Liver (tissue), 8 donors: ENCODE measurements at regions not wholly inside any gene's neighbourhood (a gene's known extent, or its start where the extent isn't known, plus 50 kb on each side); places are given as distances from the start of the nearest gene placed in this dataset.

ENCODE experiments used
- DNase-seq: peaks from one replicate; pipeline ENCODE4 v3.0.0-alpha.2; 2017; ENCODE audit warnings: low spot score
- H3K27ac ChIP-seq, 2 donors: one replicate each; pipeline ENCODE4 v1.7.0; 2013; ENCODE audit warnings: inconsistent platforms in 2 of 2, low read length in 2 of 2, control low read depth in 1 of 2, low read depth in 1 of 2, mild to moderate bottlenecking in 1 of 2
- H3K27me3 ChIP-seq, 4 donors: one replicate each; pipeline versions ENCODE4 v1.6.1 to v1.7.0; 2013; ENCODE audit warnings: low read length in 3 of 4, inconsistent platforms in 1 of 4, mild to moderate bottlenecking in 1 of 4, moderate library complexity in 1 of 4; ENCODE audit not compliant: control insufficient read depth in 4 of 4, insufficient read depth in 4 of 4
- H3K36me3 ChIP-seq, 4 donors: one replicate each; pipeline versions ENCODE4 v1.6.1 to v1.7.0; 2013; ENCODE audit warnings: low read length in 3 of 4, mild to moderate bottlenecking in 3 of 4, low read depth in 1 of 4, moderate library complexity in 1 of 4; ENCODE audit not compliant: control insufficient read depth in 4 of 4, insufficient read depth in 3 of 4
- H3K4me1 ChIP-seq, 4 donors: one replicate each; pipeline versions ENCODE4 v1.6.1 to v1.7.0; 2013; ENCODE audit warnings: low read length in 3 of 4, mild to moderate bottlenecking in 3 of 4, moderate library complexity in 1 of 4; ENCODE audit not compliant: control insufficient read depth in 4 of 4, insufficient read depth in 4 of 4
- H3K4me3 ChIP-seq, 3 donors: one replicate each; pipeline versions ENCODE4 v1.6.1 to v1.7.0; 2013; ENCODE audit warnings: low read length in 3 of 3, control low read depth in 1 of 3, low read depth in 1 of 3, mild to moderate bottlenecking in 1 of 3
- H3K9ac ChIP-seq, 2 donors: one replicate each; pipeline ENCODE4 v1.7.0; 2013; ENCODE audit warnings: low read length in 2 of 2, mild to moderate bottlenecking in 2 of 2, moderate library complexity in 2 of 2, control low read depth in 1 of 2, low read depth in 1 of 2
- H3K9me3 ChIP-seq, 4 donors: one replicate each; pipeline versions ENCODE4 v1.6.1 to v1.7.0; 2013; ENCODE audit warnings: low read length in 3 of 4; ENCODE audit not compliant: control insufficient read depth in 4 of 4
- EGR1 ChIP-seq, 2 donors: IDR thresholded peaks; 2 replicates each; pipeline ENCODE4 v1.6.1; 2016 to 2018; ENCODE audit warnings: antibody characterized with exemption in 2 of 2, low read depth in 2 of 2
- FOXA2 ChIP-seq: IDR thresholded peaks from 2 replicates; pipeline ENCODE4 v1.6.1; 2016; ENCODE audit warnings: antibody characterized with exemption
- HNF4A ChIP-seq, 2 donors: conservative IDR thresholded peaks; 2 replicates each; pipeline ENCODE4 v1.6.1; 2016; ENCODE audit warnings: antibody characterized with exemption in 2 of 2, mild to moderate bottlenecking in 2 of 2
- HNF4G ChIP-seq: IDR thresholded peaks from 2 replicates; pipeline ENCODE4 v1.6.1; 2016; ENCODE audit warnings: antibody characterized with exemption
- JUND ChIP-seq, 2 donors: IDR thresholded peaks; 2 replicates each; pipeline ENCODE4 v1.6.1; 2016; ENCODE audit warnings: antibody characterized with exemption in 2 of 2
- RAD21 ChIP-seq, 2 donors: IDR thresholded peaks; 2 replicates each; pipeline ENCODE4 v1.6.1; 2016; ENCODE audit warnings: antibody characterized with exemption in 2 of 2, mild to moderate bottlenecking in 2 of 2
- RXRA ChIP-seq, 2 donors: IDR thresholded peaks; 2 replicates each; pipeline ENCODE4 v1.6.1; 2017 to 2018; ENCODE audit warnings: antibody characterized with exemption in 2 of 2, mild to moderate bottlenecking in 1 of 2
- SP1 ChIP-seq: IDR thresholded peaks from 2 replicates; pipeline ENCODE4 v1.6.1; 2018; ENCODE audit warnings: antibody characterized with exemption, mild to moderate bottlenecking
- YY1 ChIP-seq: IDR thresholded peaks from 2 replicates; pipeline ENCODE4 v1.6.1; 2016; ENCODE audit warnings: antibody characterized with exemption, mild to moderate bottlenecking
- WGBS: extraction: QIAGEN DNeasy Blood & Tissue Kit; methylation state at CpG from one replicate; pipeline ENCODE4 v1.1.7; 2013; 5-methylcytosine and 5-hydroxymethylcytosine counted together
- TF ChIP-seq, protein P1 (sequence below): IDR thresholded peaks from 2 replicates; pipeline ENCODE4 v1.6.1; 2016; ENCODE audit warnings: antibody characterized with exemption
- TF ChIP-seq, protein P2 (sequence below): fragments of 150-350 bp; IDR thresholded peaks from 2 replicates; pipeline ENCODE4 v1.5.1; 2017; ENCODE audit warnings: improper control_type of control experiment, low read depth, low read length; ENCODE audit not compliant: missing input control
- donor health status: healthy.
- donor health status: healthy.
- donor health status: healthy.
- donor health status: healthy.
- donor health status: healthy.

DNA sequence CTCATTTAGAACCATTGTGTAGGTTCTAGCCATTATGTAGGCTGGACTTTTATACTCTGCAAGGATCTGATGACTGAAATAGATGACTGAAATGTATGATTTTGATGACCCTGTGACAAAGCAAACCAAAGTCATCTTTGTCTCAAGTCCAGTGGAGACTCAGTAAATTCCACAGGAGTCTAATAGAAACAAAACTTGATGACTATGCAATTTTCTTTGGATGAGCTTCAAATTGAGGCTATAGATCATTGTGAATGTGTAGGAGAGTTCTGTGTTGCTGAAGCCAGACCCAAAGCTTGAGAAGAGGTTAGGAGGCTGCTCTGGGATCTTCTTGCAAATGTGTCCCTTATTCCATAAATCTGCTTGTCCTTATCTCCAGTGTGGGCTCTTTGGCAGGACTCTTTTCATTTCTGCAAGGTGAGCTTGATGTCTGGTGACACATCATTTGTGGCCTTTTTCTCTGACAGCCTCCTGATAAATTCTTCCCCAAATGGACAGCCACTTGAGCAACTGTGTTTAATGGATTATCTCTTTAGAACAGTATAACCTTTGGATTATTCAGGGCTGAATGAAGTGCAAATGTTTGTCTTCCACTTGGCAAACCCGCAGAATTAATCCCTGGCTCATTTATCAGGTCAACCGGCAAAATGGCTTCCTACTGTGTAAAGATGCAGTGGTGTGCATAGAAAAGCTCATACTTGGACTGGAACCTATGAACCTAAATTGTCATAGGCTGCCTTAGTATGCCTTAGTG is 235.1 kb upstream of the ANKH start:
- Histone ChIP-seq H3K27me3 (no peaks in the 10 kb centered on the region), H3K9ac (no peak overlapping the region), H3K27ac (no peak overlapping the region), H3K4me1 (peaks cover 2 to 8% (median 6%) of the 10 kb centered on the region in 4 donors), H3K4me3 (no peak overlapping the region), H3K36me3 (no peaks in the 10 kb centered on the region), H3K9me3 (no peaks in the 10 kb centered on the region)
- no peak for DNase-seq
- TF ChIP-seq YY1: peak; percentile 92
- TF ChIP-seq HNF4A (conservative IDR thresholded peaks at IDR 0.05): peak; percentile 64 to 68
- peak in 1 of 2 donors; percentile 49 for TF ChIP-seq RXRA (IDR thresholded peaks at IDR 0.05)
- TF ChIP-seq EGR1 (IDR thresholded peaks at IDR 0.05; ENCODE audit: low read depth in 2 of 2): no peak
- TF ChIP-seq, protein P1, sequence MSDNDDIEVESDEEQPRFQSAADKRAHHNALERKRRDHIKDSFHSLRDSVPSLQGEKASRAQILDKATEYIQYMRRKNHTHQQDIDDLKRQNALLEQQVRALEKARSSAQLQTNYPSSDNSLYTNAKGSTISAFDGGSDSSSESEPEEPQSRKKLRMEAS: no peak
- peak; percentile 19 to 26 for TF ChIP-seq RAD21 (IDR thresholded peaks at IDR 0.05)
- TF ChIP-seq HNF4G: peak; percentile 24
- peak; percentile 44 for TF ChIP-seq SP1
- WGBS: 41% methylated on average over 2 of the region's 2 CpGs

DNA sequence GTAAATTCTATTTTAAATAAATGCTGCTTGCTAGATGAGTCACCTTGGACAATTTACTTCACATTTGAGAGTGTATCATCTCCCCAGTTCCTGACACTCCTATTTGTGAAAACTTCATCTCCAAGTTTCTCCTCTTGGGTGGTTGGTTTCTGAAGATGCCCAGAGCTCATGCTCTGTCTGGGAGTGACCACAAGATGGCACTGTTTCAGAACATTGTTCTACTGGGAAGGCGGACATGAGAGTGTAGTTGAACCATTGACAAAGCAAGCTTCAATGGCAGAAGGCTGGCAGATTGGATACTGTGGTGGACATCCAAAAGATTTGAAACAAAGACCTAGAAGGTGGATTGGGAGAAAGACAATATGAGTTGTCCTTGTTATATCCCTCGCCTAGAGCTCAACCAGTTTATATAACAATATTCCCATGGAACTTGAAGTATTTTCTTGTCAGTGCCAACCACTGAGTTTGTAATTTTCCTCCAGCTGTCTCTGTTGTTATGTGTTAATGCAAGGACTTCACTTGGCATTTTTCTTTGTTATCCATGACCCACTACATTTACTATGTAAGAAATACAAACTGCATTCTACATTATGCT is 234.3 kb upstream of the ANKH start:
- no peaks in the 10 kb centered on the region for H3K27me3 ChIP-seq
- peak; percentile 40 for DNase-seq
- H3K9ac ChIP-seq: no peak overlapping the region
- WGBS: 69% methylated on average over 2 of the region's 2 CpGs
- H3K9me3 ChIP-seq: no peaks in the 10 kb centered on the region
- no peak overlapping the region for H3K4me3 ChIP-seq
- H3K4me1 ChIP-seq: peaks cover 2 to 8% (median 6%) of the 10 kb centered on the region in 4 donors
- H3K27ac ChIP-seq: no peak overlapping the region
- TF ChIP-seq FOXA2: no peak
- no peak for TF ChIP-seq HNF4A (conservative IDR thresholded peaks at IDR 0.05)
- TF ChIP-seq EGR1 (IDR thresholded peaks at IDR 0.05; ENCODE audit: low read depth in 2 of 2): no peak
- TF ChIP-seq, protein P2, sequence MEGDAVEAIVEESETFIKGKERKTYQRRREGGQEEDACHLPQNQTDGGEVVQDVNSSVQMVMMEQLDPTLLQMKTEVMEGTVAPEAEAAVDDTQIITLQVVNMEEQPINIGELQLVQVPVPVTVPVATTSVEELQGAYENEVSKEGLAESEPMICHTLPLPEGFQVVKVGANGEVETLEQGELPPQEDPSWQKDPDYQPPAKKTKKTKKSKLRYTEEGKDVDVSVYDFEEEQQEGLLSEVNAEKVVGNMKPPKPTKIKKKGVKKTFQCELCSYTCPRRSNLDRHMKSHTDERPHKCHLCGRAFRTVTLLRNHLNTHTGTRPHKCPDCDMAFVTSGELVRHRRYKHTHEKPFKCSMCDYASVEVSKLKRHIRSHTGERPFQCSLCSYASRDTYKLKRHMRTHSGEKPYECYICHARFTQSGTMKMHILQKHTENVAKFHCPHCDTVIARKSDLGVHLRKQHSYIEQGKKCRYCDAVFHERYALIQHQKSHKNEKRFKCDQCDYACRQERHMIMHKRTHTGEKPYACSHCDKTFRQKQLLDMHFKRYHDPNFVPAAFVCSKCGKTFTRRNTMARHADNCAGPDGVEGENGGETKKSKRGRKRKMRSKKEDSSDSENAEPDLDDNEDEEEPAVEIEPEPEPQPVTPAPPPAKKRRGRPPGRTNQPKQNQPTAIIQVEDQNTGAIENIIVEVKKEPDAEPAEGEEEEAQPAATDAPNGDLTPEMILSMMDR: peak; percentile 74
- TF ChIP-seq RAD21 (IDR thresholded peaks at IDR 0.05): peak; percentile 80 to 89
- TF ChIP-seq YY1: peak; percentile 12
- H3K36me3 ChIP-seq: no peaks in the 10 kb centered on the region

DNA sequence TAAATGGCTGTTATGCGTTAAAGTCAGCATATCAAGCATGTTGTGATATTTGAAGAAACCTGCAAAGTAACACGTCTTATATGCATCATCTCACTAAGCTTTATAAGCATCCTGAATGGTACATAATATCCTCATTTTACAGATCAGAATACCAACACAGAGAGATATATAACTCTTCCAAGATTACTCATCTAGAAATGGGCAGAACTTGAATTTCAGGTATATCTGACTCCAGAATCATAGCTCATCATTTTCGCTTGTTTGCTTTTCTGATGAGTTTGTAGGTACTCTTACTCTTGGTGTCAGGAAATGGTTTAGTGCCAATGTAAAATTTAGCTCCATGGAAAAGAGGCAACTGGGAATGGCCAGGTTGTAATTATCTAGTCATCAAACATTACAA is 232.3 kb upstream of the ANKH start:
- no peak overlapping the region for H3K9ac ChIP-seq
- H3K27me3 ChIP-seq: no peaks in the 10 kb centered on the region
- no peaks in the 10 kb centered on the region for H3K36me3 ChIP-seq
- no peak overlapping the region for H3K4me3 ChIP-seq
- no peak for DNase-seq
- no peak overlapping the region for H3K27ac ChIP-seq
- no peaks in the 10 kb centered on the region for H3K9me3 ChIP-seq
- 93% methylated on average over 3 of the region's 3 CpGs for WGBS
- TF ChIP-seq RAD21 (IDR thresholded peaks at IDR 0.05): no peak
- TF ChIP-seq JUND (IDR thresholded peaks at IDR 0.05): no peak
- TF ChIP-seq RXRA (IDR thresholded peaks at IDR 0.05): no peak
- peaks cover 2 to 8% (median 6%) of the 10 kb centered on the region in 4 donors for H3K4me1 ChIP-seq
